Myocyte (in vitro differentiated cells): ENCODE measurements at regions not wholly inside any gene's neighbourhood (a gene's known extent, or its start where the extent isn't known, plus 50 kb on each side); places are given as distances from the start of the nearest gene placed in this dataset.
"Not testable (repeated sequence)": the region's sequence is repeated elsewhere in the genome, so short reads cannot be mapped to it uniquely, and the experiment has no call there.

Experiments
- DNase-seq: peaks from one replicate; pipeline ENCODE4 v3.0.0-alpha.2; 2012; ENCODE audit warnings: low read depth

- no peak for DNase-seq
These were observed 266.3 kb downstream of the MREG start for GRCh38 chr2:215746887-215747615.

- DNase-seq: no peak
These were observed 267.0 kb downstream of the MREG start for GRCh38 chr2:215746226-215746886.

- no peak for DNase-seq
These were observed 268.0 kb downstream of the MREG start for GRCh38 chr2:215745331-215745730.

- no peak for DNase-seq
These were observed 268.8 kb downstream of the MREG start for GRCh38 chr2:215744514-215744913.

GRCh38 chr2:215743066-215743465, 270.3 kb downstream of the MREG start:
- no peak for DNase-seq

- no peak for DNase-seq
These were observed 271.3 kb downstream of the MREG start for GRCh38 chr2:215742021-215742420.

- no peak for DNase-seq
These were observed 273.3 kb downstream of the MREG start for GRCh38 chr2:215740071-215740470.

GRCh38 chr2:215738351-215738750, 275.0 kb downstream of the MREG start:
- no peak for DNase-seq

- no peak for DNase-seq
These were observed 275.9 kb downstream of the MREG start for GRCh38 chr2:215737477-215737876.

GRCh38 chr2:215736653-215737290, 276.6 kb downstream of the MREG start:
- DNase-seq: no peak

- no peak for DNase-seq
These were observed 282.2 kb downstream of the MREG start for GRCh38 chr2:215731108-215731658.

- DNase-seq: no peak
These were observed 283.2 kb downstream of the MREG start for GRCh38 chr2:215729985-215730620.

GRCh38 chr2:215728504-215729065, 284.8 kb downstream of the MREG start:
- DNase-seq: peak; percentile 51

GRCh38 chr2:215727507-215728503, 285.5 kb downstream of the MREG start:
- peak; percentile 70 for DNase-seq

- no peak for DNase-seq
These were observed 287.3 kb downstream of the MREG start for GRCh38 chr2:215726070-215726469.

GRCh38 chr2:215724146-215724545, 288.3 kb upstream of the FN1 start:
- DNase-seq: no peak

- DNase-seq: no peak
These were observed 287.8 kb upstream of the FN1 start for GRCh38 chr2:215723631-215724011.

- no peak for DNase-seq
These were observed 287.2 kb upstream of the FN1 start for GRCh38 chr2:215722986-215723630.

GRCh38 chr2:215722125-215722524, 286.3 kb upstream of the FN1 start:
- DNase-seq: no peak

- DNase-seq: not testable (repeated sequence)
These were observed 285.6 kb upstream of the FN1 start for GRCh38 chr2:215721515-215721914.
